Thoracic aorta (tissue), 2 donors: ENCODE measurements at regions not wholly inside any gene's neighbourhood (a gene's known extent, or its start where the extent isn't known, plus 50 kb on each side); places are given as distances from the start of the nearest gene placed in this dataset.

Source experiments
- ATAC-seq: fragments of 150-250 bp; one replicate; pipeline ENCODE4 v1.8.0; 2017; ENCODE audit warnings: low read depth; ENCODE audit not compliant: insufficient number of reproducible peaks, low FRiP score
- DNase-seq: peaks from one replicate; pipeline ENCODE4 v3.0.0-alpha.2; 2020; ENCODE audit warnings: low spot score
- H3K27ac ChIP-seq, 2 donors: fragments of 200-600 bp; sonication (generic); 1 replicate in 1 of 2; 2 replicates in 1 of 2; pipeline ENCODE4 v1.5.1; 2016; ENCODE audit warnings: mild to moderate bottlenecking in 2 of 2, moderate library complexity in 2 of 2
- H3K27me3 ChIP-seq: fragments of 200-600 bp; sonication (generic); replicated peaks from 2 replicates; pipeline ENCODE4 v1.6.0; 2016; ENCODE audit warnings: mild to moderate bottlenecking; ENCODE audit not compliant: insufficient read depth
- H3K36me3 ChIP-seq: fragments of 200-600 bp; sonication (generic); one replicate; pipeline ENCODE4 v1.5.1; 2016
- H3K4me1 ChIP-seq, 2 donors: fragments of 200-600 bp; sonication (generic); 1 replicate in 1 of 2; 2 replicates in 1 of 2; pipeline versions ENCODE4 v1.5.1 to v1.6.0; 2016; ENCODE audit warnings: low read depth in 2 of 2, mild to moderate bottlenecking in 1 of 2; ENCODE audit not compliant: control insufficient read depth in 1 of 2
- H3K4me3 ChIP-seq: fragments of 200-600 bp; sonication (generic); 2 replicates; pipeline ENCODE4 v1.5.1; 2016; ENCODE audit warnings: mild to moderate bottlenecking
- H3K9me3 ChIP-seq: fragments of 200-600 bp; sonication (generic); 2 replicates; pipeline ENCODE4 v1.5.1; 2016
- CTCF ChIP-seq: fragments of 200-600 bp; sonication (generic); IDR thresholded peaks from one replicate; pipeline ENCODE4 v1.5.1; 2019; ENCODE audit warnings: antibody characterized with exemption

GRCh38 chr10:10630281-10630680 lies 387.4 kb upstream of the CELF2 start:
- no peak for TF ChIP-seq CTCF
- no peaks in the 10 kb centered on the region for H3K27me3 ChIP-seq
- DNase-seq = no peak

DNA sequence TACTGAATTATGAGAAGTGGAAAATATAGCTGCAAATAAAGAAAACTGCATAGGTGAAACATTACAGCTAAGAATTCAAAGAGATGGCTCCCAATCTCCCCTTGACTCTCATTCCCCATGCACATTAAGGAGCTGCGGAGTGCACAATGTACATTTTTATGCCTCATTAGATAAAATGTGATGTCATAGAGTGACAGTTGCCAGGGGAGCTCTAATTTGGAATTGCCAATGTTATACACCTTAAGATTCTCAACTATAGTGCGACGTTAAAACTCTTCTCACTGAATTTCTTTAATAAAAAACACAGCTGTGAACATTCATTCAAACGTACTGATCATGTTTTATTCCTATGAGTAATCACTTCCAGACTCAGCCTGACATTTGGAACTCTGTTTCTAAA lies 386.9 kb upstream of the CELF2 start:
- Histone ChIP-seq H3K9me3 (no peaks in the 10 kb centered on the region), H3K27me3 (no peaks in the 10 kb centered on the region), H3K36me3 (no peaks in the 10 kb centered on the region), H3K4me1 (peaks cover 0 to 12% of the 10 kb centered on the region in 2 donors), H3K4me3 (no peak overlapping the region), H3K27ac (no peak overlapping the region)
- ATAC-seq (no peak), DNase-seq (no peak)
- TF ChIP-seq CTCF = no peak

More at GRCh38 chr10:10630281-10630680, 387.4 kb upstream of the CELF2 start:
- H3K27ac ChIP-seq = no peak overlapping the region
- ATAC-seq = no peak
- H3K4me1 ChIP-seq = peaks cover 0 to 12% of the 10 kb centered on the region in 2 donors
- H3K4me3 ChIP-seq = no peak overlapping the region
- H3K9me3 ChIP-seq = no peaks in the 10 kb centered on the region
- no peaks in the 10 kb centered on the region for H3K36me3 ChIP-seq

- H3K36me3 ChIP-seq = no peaks in the 10 kb centered on the region
- ATAC-seq (no peak), DNase-seq (no peak)
- peak overlapping the region; percentile 53 to 65 for H3K27ac ChIP-seq
- no peaks in the 10 kb centered on the region for H3K27me3 ChIP-seq
- TF ChIP-seq CTCF = no peak
- H3K4me1 ChIP-seq = peaks cover 21 to 50% of the 10 kb centered on the region in 2 donors
- no peak overlapping the region for H3K4me3 ChIP-seq
- H3K9me3 ChIP-seq = no peaks in the 10 kb centered on the region
These were observed 375.5 kb upstream of the CELF2 start for GRCh38 chr10:10642189-10642588.

DNA sequence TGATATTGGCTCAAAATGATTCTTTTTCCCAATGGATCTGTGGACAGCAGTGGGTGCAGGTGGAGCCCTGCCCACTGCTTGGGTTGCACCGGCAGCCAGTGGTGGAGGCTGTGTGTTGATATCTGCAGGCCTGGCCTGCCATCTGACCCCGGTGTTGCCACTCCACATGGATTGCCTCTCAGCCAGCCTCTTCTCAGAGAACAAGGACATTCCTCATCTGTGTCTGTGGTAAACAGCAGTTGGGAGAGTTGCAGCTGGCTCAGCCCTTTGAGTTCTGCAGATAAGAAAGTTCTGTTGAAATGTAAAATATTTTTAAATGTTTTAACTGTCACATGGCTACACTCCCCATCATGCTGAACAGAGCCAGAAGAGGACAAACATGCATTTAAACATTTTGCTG lies 374.9 kb upstream of the CELF2 start:
- DNase-seq = peak; percentile 7
- no peak for TF ChIP-seq CTCF
- H3K4me3 ChIP-seq = no peak overlapping the region
- no peaks in the 10 kb centered on the region for H3K9me3 ChIP-seq
- no peaks in the 10 kb centered on the region for H3K27me3 ChIP-seq
- no peaks in the 10 kb centered on the region for H3K36me3 ChIP-seq
- peak overlapping the region; percentile 53 to 65 for H3K27ac ChIP-seq
- H3K4me1 ChIP-seq = peaks cover 21 to 50% of the 10 kb centered on the region in 2 donors
- ATAC-seq = no peak

DNA sequence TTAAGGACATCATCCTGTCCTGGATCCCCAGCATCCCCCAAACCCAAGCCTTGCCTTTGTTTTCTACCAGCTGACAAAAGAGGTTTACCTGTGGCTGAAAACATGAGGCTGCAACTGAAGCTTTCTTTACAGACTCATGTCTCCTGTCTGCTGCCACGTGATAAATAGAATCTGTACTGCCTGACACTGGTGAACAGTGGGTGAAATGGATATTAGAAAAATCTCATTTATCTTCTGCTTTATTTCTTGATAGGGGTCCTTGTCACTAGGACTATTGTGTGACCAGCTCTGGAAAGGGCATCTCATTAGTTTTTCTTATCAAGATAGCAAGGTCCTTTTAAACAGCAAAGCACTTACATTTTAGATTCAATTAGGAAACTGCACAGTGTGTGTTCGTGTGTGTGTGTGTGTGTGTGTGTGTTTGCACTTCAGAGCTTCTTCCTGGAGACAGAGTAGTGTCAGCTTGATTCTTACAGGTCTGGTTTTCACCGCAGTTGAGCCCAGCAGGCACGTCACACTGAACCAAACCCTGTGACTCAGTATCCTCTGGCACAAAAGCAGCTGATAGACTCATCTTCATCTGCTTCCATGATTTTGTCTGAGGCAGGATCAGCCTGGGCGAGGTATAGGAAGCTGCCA lies 373.5 kb upstream of the CELF2 start:
- peaks cover 21 to 50% of the 10 kb centered on the region in 2 donors for H3K4me1 ChIP-seq
- peak overlapping the region; percentile 2 for H3K4me3 ChIP-seq
- no peaks in the 10 kb centered on the region for H3K27me3 ChIP-seq
- no peak for DNase-seq
- ATAC-seq = no peak
- H3K9me3 ChIP-seq = no peaks in the 10 kb centered on the region
- TF ChIP-seq CTCF = no peak
- no peaks in the 10 kb centered on the region for H3K36me3 ChIP-seq
- H3K27ac ChIP-seq = peak overlapping the region; percentile 53 to 60
